Activated effector memory CD4-positive, alpha-beta T cell treated with anti-CD3 and anti-CD28 coated beads, Interleukin-2, amount 50 U/mL, for 16 hours (primary cell): ENCODE measurements at regions not wholly inside any gene's neighbourhood (a gene's known extent, or its start where the extent isn't known, plus 50 kb on each side); places are given as distances from the start of the nearest gene placed in this dataset.
"Not testable (repeated sequence)": the region's sequence is repeated elsewhere in the genome, so short reads cannot be mapped to it uniquely, and the experiment has no call there.

Experiments
- DNase-seq: peaks from one replicate; pipeline ENCODE4 v3.0.0-alpha.2; 2020

GRCh38 chr5:52255308-52255707 lies 532.4 kb upstream of the ITGA1 start:
- no peak for DNase-seq

GRCh38 chr5:52262844-52263243 lies 524.9 kb upstream of the ITGA1 start:
- no peak for DNase-seq

GRCh38 chr5:52269401-52269800 lies 518.3 kb upstream of the ITGA1 start:
- DNase-seq: no peak

DNA sequence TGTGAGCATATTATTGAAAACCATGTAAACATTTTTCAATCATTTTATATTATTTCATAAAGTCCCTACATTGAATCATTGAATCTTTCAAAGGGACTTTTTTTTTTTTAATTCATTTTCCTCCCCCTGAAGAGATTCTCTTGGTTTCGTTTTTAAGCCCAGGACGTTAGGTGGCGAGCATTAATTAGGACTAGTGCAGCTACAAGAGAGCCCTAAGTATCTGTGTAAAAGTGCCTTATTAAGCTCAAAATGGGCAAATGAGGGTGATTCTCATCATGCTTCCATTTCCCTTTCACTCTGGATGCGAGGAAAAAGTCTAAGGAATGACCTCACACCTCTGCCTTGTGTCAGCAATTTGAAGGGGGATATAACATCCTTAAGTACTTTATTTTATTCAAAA lies 517.9 kb upstream of the ITGA1 start:
- no peak for DNase-seq

GRCh38 chr5:52275639-52276038 lies 512.1 kb upstream of the ITGA1 start:
- DNase-seq: no peak

- no peak for DNase-seq
Observed at GRCh38 chr5:52277101-52277500, 510.6 kb upstream of the ITGA1 start.

DNA sequence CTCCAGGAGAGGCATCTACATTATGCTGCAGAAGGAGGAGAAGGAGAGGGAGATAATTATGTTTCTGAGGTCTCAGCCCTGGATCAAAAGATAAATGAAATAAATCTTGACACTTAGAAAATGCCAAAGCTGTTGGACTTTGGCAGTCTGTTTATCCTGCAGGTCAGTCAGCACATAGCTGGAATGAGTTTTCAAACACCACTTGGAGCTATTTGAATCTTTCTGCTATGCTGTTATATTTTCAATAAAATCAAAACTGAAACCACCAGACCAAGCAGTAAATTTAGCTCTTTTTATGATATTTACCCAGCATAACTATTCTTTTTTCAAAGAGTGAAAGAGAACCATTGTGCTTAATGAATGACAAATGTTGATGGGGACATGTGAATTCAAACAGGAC lies 505.1 kb upstream of the ITGA1 start:
- DNase-seq: no peak

DNA sequence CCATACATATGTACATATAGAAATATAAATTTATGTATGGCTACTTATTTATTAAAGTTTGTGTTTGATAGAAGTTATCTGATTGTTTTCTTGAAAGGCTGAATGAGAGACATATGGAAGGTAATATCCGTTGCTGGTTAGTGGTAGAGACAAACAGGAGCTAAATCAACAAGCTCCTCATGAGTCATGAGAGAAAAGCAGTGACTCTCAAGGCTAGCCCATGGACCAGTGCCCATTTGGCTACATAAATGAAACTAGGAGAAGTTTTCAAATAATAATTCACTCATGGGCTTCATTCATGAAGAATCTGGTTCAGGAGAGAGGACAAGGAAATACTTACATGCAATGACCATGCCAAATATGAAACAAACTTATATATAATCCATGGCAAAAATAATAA lies 504.5 kb upstream of the ITGA1 start:
- DNase-seq: no peak

DNA sequence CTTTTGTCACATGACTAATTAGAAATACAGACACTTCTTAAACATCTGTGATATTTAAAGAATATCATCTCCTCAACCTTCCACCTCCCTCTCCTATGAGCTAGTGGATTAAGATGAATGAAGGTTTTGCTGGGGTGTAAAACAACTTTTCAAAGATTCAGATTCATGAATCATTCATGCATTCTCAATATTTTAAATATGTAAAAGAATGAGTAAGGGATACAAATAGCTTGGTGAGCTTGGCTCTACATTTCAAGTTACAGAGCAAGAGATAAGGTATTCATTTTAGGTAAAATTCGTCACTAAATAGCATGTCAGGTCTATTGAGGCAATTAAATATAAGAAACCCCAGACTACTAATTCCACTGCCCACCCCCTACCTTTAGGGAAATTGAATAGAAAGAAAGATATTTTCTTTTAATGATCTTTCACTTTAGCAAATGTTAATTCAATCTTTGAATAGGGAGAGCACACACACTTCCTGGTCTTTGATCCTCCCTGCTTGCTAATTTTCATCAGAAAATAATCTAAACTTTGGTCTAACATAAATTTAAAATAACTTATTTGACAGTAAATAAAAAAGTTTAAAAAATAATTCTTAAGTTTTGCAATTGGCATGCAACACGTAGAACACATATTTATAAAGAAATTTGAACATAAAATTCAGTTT lies 486.9 kb upstream of the ITGA1 start:
- no peak for DNase-seq

GRCh38 chr5:52304816-52305215 lies 482.9 kb upstream of the ITGA1 start:
- DNase-seq: not testable (repeated sequence)

GRCh38 chr5:52328220-52328806 lies 459.4 kb upstream of the ITGA1 start:
- DNase-seq: no peak

GRCh38 chr5:52331725-52332124 lies 456.0 kb upstream of the ITGA1 start:
- DNase-seq: no peak

DNA sequence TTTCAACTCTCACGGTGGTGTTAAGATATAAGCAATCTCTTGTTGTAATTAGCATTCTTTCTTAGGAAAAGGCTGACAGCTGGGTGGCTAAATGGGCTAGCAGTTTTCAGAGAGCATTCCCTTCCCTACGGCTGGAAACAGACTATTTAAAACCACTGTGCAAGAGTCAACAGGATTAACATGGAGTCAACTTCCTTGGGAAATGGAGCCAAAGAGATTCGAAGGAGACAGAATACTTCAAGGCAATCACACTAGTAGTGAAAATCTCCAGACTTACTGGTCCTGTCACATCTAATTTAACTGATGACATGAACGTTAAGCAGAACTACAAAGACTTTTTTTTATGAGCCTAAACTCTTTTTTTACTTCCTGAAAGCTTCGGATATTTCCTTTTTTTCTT lies 453.3 kb upstream of the ITGA1 start:
- DNase-seq: no peak

DNA sequence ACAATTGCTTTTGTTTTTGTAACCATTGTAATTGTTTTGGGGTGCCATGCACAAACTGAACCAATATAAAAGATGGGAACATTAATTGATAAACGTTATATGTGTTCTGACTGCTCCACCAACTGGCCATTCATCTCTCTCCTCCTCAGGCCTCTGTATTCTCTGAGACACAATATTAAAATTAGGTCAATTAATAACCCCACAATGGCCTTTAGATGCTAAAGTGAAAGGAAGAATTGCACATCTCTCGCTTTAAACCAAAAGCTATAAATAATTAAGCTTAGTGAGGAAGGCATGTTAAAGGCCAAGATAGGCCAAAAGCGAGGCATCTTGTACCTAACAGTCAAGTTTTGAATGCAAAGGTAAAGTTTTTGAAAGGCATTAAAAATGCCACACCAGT lies 448.4 kb upstream of the ITGA1 start:
- no peak for DNase-seq

DNA sequence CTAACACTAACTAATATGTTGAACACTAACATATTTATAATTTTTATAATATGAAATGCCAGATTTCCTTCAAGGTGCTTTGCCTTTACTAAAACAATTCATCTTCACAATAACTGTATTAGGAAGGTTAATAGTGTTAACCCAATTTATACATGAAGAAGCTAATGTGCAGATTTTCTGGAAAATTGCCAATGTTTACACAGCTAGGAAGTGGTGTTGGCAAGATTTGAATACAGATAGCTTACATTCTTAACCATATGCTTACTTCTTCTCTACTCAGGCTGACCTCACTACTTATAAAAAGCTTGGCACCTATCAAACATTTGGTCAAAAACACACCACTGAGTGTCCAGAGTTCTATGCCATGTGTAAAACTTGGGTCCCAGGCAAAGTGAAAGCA lies 445.4 kb upstream of the ITGA1 start:
- no peak for DNase-seq

- DNase-seq: no peak
Observed at GRCh38 chr5:52356311-52356918, 431.3 kb upstream of the ITGA1 start.

DNA sequence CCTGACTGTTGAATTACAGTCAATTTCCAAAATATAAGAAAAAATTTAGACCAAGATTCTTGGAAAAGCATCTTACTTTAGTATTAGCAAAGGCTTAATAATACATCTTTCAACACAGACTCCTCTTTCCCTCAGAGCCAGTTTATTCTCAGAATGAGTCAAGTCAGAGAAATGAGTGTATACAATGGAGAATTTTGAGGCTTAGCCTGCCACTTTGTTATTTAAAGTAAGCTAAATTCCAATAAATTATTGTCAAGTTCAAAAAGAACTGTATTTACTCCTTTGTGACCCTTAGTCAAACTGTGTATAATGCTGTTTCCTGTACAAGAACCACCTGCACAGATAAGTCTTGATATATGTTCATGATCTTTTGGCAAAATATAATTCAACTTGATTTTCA lies 428.5 kb upstream of the ITGA1 start:
- DNase-seq: no peak

DNA sequence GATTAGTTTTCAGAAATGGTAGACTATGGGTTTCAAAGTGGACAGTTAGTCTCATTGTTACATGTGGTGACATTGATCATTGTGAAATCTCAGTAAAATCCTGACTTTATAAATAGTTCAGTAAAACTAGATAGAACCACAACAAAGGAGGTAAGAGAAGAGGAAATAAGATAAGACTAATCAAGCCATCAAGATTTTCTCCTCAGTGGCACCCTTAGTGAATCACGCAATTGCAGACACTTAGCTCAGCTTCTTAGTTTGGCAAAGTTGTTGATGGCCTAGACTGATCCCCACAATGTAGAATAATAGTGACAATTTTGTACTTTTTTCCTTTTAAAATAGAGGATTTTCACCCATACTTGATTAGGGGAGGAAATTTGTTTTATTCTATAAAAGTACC lies 426.7 kb upstream of the ITGA1 start:
- DNase-seq: no peak

DNA sequence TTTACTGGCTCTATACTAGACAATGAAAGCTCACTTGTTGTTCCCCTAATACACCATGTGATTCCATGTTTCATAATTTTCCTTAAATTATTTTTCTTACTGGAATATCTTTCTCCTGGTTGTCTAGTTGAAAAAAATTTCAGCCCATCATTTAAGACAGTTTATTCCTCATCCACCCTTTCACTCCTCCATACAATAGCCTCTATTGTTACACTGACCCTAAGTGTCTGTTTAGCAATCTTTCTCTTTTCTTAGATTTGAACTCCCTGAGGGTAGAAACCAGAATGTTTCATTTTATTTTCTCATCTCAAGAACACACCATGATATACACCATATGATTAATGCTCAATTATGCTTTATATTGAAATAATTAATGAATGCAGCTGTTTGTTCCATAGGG lies 413.4 kb upstream of the ITGA1 start:
- no peak for DNase-seq

- no peak for DNase-seq
Observed at GRCh38 chr5:52375969-52376368, 411.7 kb upstream of the ITGA1 start.

DNA sequence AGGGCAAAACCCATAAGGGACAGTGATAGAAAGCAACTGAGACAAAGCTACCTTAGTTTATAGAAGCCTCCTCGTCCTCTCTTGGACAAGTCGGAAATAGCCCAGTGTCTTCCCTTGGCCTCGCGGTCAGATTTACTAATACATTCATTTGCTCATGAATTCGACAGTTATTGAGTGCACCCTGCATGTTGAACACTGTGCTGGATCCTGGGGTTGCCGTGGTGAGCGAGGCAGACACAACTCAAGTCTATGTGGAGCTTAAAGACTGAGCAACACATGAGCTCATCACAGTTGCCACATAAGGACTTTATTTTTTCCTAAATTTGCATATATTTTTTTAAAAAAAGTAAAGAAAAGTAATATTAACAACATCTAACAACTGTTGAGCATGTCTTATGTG lies 411.1 kb upstream of the ITGA1 start:
- DNase-seq: no peak

- no peak for DNase-seq
Observed at GRCh38 chr5:52378237-52378636, 409.5 kb upstream of the ITGA1 start.

DNA sequence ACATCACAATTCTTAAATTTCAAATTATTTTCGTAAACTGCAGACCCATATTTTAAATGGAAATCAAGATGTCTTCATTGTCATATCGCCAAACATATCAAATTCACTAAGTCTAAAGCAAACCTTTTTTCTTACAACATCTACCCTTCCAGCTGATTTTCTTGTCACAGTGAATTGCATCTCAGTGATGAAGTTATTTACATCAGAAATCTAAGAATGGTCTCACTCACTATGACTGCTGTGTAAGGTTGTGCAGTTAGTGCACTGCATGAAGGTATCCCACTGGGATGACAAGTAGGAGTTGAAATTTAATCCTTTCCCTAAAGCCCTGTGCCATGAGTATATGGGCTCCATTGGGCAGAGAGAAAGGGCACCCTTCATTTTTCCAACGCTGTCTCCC lies 399.4 kb upstream of the ITGA1 start:
- DNase-seq: no peak

DNA sequence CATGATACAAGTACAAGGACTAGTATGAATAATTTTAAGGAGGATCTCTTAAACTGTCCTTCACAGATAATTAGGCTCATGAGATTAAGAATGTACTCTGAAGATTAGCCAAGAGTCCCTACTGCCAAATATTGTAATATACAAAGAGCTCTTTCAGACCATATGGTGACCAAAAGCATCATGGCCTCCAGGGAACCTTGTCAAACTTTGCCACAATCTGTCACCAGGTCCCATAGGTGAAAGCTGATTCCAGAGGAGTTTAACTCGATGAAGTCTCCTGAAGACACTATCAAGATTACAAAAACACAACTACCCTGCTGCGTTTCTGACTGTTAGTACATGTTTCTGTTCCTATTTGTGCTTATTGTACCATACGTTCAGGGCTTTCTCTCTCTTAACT lies 395.4 kb upstream of the ITGA1 start:
- DNase-seq: no peak

DNA sequence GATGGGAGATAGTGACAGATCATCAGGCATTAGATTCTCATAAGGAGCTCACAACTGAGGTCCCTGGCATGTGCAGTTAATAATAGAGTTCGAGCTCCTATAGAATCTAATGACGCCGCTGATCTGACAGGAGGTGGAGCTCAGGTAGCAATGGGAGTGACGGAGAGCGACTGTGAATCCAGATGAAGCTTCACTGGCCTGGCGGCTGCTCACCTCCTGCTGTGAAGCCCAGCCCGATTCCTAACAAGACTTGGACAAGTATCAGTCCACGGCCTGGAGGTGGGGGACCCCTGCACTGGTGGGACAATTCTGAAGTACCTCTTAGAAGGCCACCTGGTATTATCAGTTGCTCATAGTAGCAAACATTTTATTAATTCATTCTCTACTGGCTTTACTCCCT lies 377.9 kb upstream of the ITGA1 start:
- no peak for DNase-seq
